ENCODE measurements at regions not wholly inside any gene's neighbourhood (a gene's known extent, or its start where the extent isn't known, plus 50 kb on each side); places are given as distances from the start of the nearest gene placed in this dataset.

DNA sequence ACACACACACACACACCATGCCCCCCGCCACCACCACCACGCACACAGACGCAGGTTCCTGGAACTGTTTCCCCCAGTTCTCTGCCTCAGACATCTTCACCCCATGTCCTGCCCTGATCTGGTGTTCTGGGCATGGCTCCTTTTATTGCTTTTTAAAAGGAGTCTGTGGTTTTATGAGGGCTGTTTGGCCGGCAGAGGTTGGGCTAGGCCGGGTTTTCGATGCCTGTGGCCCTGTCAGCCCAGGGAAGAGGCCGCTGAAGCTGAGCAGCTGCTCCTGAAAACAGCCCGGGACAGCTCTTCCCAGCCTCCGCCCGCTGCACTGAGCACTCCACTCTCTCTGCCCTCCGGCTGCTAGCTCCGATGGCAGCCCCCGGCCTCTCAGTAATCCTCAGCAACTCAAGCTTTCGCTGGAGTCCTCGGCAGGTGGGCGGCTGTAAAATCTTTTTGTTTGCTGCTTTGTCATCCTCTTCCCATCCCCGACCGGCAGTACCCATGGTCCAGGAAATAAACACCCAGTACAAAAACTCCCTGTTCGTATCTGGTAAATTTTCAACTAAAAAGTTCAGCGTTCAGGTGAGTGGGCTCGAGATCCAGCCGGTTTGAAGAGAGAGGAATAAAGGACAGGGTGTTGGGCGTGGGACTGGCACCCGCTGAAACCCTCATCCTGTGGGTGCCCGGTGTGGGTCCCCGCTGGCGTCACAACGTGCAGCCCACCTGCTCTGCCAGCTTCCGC lies 103.0 kb upstream of the ERCC6L2 start:
- H3K27ac ChIP-seq (ENCODE audit: low read depth, low read length) = no peak overlapping the region
- H3K9ac ChIP-seq (ENCODE audit: low read length) = peak overlapping the region; percentile 58
- H3K4me3 ChIP-seq (ENCODE audit: low read depth, low read length) = peak overlapping the region; percentile 36; the same call in 1 of the 2 replicates
- no peaks in the 10 kb centered on the region for H3K36me3 ChIP-seq (ENCODE audit: control insufficient read depth, insufficient read depth, low read length)
- peaks cover 41% of the 10 kb centered on the region for H3K4me1 ChIP-seq (ENCODE audit: control insufficient read depth, insufficient read depth, low read length)
- no peaks in the 10 kb centered on the region for H3K9me3 ChIP-seq (ENCODE audit: control insufficient read depth, insufficient read depth, low read depth, low read length)
- H3K27me3 ChIP-seq (ENCODE audit: control insufficient read depth, insufficient read depth, low read length) = no peaks in the 10 kb centered on the region

DNA sequence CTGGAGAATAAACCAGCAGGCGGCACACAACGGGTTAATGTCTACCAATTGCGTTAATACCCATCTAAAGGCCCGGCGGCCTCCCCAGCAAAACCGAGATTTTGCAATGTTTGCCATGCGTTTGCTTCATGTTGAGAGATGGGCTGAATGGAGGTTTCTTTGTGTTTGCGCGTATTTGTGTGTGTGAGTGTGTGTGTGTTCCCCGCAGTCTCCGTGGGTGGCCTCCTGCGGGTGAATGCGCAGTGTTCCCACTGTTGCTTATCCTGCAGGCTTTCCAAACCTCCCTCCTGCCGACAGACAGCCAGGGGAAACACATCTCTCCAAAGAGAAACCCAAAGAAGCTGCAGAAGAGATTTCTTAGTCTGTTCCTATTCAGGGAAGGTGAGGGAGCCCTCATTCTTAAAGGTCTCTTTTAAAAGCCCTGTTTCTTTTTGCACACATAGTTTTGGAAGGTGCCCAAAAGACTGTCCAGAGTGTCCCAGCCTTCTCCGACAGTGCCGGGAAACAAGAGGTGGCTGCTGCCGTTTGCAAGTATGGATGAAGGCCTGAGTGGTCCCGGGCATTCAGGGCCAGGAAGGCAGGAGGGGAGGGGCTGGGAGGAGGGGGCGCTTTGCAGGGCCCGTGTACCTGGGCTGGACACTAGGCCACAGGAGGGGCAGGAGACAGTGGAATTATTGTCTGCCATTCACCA lies 103.8 kb upstream of the ERCC6L2 start:
- H3K4me3 ChIP-seq (ENCODE audit: low read depth, low read length) = peak overlapping the region; percentile 36
- peaks cover 47% of the 10 kb centered on the region for H3K4me1 ChIP-seq (ENCODE audit: control insufficient read depth, insufficient read depth, low read length)
- no peak overlapping the region for H3K27ac ChIP-seq (ENCODE audit: low read depth, low read length)
- no peaks in the 10 kb centered on the region for H3K36me3 ChIP-seq (ENCODE audit: control insufficient read depth, insufficient read depth, low read length)
- H3K9me3 ChIP-seq (ENCODE audit: control insufficient read depth, insufficient read depth, low read depth, low read length) = no peaks in the 10 kb centered on the region
- H3K27me3 ChIP-seq (ENCODE audit: control insufficient read depth, insufficient read depth, low read length) = no peaks in the 10 kb centered on the region
- peak overlapping the region; percentile 58 for H3K9ac ChIP-seq (ENCODE audit: low read length)

DNA sequence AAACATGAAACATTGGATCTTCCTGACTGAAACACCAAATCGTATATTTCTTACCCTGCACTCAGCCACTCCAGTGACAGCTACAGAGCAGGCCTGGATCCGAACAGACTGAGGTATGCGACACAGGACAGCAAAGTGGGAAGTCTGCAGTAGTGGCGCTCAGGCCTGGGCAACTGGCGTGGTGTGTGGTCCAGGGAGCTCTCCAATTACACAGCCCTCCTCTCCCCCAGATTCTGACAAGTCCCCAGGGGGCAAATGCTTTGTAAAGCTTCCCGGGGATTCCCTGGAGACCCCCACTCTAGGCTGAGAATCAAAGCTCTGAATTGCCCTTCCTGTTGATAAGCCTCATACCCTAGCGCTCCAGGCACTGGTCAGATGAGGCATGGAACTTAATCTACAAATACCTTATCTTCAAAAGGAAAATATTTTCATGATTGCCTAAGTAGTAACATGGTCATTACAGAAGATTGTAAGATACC lies 104.8 kb upstream of the ERCC6L2 start:
- Histone ChIP-seq H3K27me3 (ENCODE audit: control insufficient read depth, insufficient read depth, low read length) (no peaks in the 10 kb centered on the region), H3K36me3 (ENCODE audit: control insufficient read depth, insufficient read depth, low read length) (no peaks in the 10 kb centered on the region), H3K27ac (ENCODE audit: low read depth, low read length) (no peak overlapping the region), H3K4me3 (ENCODE audit: low read depth, low read length) (peak overlapping the region; percentile 36; the same call in 1 of the 2 replicates), H3K9me3 (ENCODE audit: control insufficient read depth, insufficient read depth, low read depth, low read length) (no peaks in the 10 kb centered on the region), H3K9ac (ENCODE audit: low read length) (peak overlapping the region; percentile 29), H3K4me1 (ENCODE audit: control insufficient read depth, insufficient read depth, low read length) (peaks cover 57% of the 10 kb centered on the region)

- Histone ChIP-seq H3K4me3 (ENCODE audit: low read depth, low read length) (no peak overlapping the region; the same call in 1 of the 2 replicates), H3K36me3 (ENCODE audit: control insufficient read depth, insufficient read depth, low read length) (no peaks in the 10 kb centered on the region), H3K4me1 (ENCODE audit: control insufficient read depth, insufficient read depth, low read length) (peaks cover 62% of the 10 kb centered on the region), H3K9ac (ENCODE audit: low read length) (peak overlapping the region; percentile 29), H3K27me3 (ENCODE audit: control insufficient read depth, insufficient read depth, low read length) (no peaks in the 10 kb centered on the region), H3K27ac (ENCODE audit: low read depth, low read length) (no peak overlapping the region), H3K9me3 (ENCODE audit: control insufficient read depth, insufficient read depth, low read depth, low read length) (no peaks in the 10 kb centered on the region)
These were observed 105.5 kb upstream of the ERCC6L2 start for GRCh38 chr9:95769909-95770433.

- Histone ChIP-seq H3K4me1 (ENCODE audit: control insufficient read depth, insufficient read depth, low read length) (peaks cover 64% of the 10 kb centered on the region), H3K4me3 (ENCODE audit: low read depth, low read length) (no peak overlapping the region), H3K36me3 (ENCODE audit: control insufficient read depth, insufficient read depth, low read length) (no peaks in the 10 kb centered on the region), H3K9ac (ENCODE audit: low read length) (no peak overlapping the region), H3K27me3 (ENCODE audit: control insufficient read depth, insufficient read depth, low read length) (no peaks in the 10 kb centered on the region), H3K9me3 (ENCODE audit: control insufficient read depth, insufficient read depth, low read depth, low read length) (no peaks in the 10 kb centered on the region), H3K27ac (ENCODE audit: low read depth, low read length) (no peak overlapping the region)
These were observed 106.0 kb upstream of the ERCC6L2 start for GRCh38 chr9:95769473-95769872.

GRCh38 chr9:95766906-95767305 lies 108.6 kb upstream of the ERCC6L2 start:
- Histone ChIP-seq H3K9me3 (ENCODE audit: control insufficient read depth, insufficient read depth, low read depth, low read length) (no peaks in the 10 kb centered on the region), H3K9ac (ENCODE audit: low read length) (no peak overlapping the region), H3K36me3 (ENCODE audit: control insufficient read depth, insufficient read depth, low read length) (no peaks in the 10 kb centered on the region), H3K4me1 (ENCODE audit: control insufficient read depth, insufficient read depth, low read length) (peaks cover 54% of the 10 kb centered on the region), H3K27me3 (ENCODE audit: control insufficient read depth, insufficient read depth, low read length) (no peaks in the 10 kb centered on the region), H3K4me3 (ENCODE audit: low read depth, low read length) (no peak overlapping the region), H3K27ac (ENCODE audit: low read depth, low read length) (no peak overlapping the region)

- H3K4me1 ChIP-seq (ENCODE audit: control insufficient read depth, insufficient read depth, low read length) = peaks cover 33% of the 10 kb centered on the region
- no peaks in the 10 kb centered on the region for H3K9me3 ChIP-seq (ENCODE audit: control insufficient read depth, insufficient read depth, low read depth, low read length)
- H3K4me3 ChIP-seq (ENCODE audit: low read depth, low read length) = no peak overlapping the region
- no peaks in the 10 kb centered on the region for H3K27me3 ChIP-seq (ENCODE audit: control insufficient read depth, insufficient read depth, low read length)
- no peak overlapping the region for H3K27ac ChIP-seq (ENCODE audit: low read depth, low read length)
- no peaks in the 10 kb centered on the region for H3K36me3 ChIP-seq (ENCODE audit: control insufficient read depth, insufficient read depth, low read length)
- no peak overlapping the region for H3K9ac ChIP-seq (ENCODE audit: low read length)
These were observed 110.8 kb upstream of the ERCC6L2 start for GRCh38 chr9:95764533-95765319.

GRCh38 chr9:95763983-95764382 lies 111.5 kb upstream of the ERCC6L2 start:
- Histone ChIP-seq H3K9me3 (ENCODE audit: control insufficient read depth, insufficient read depth, low read depth, low read length) (no peaks in the 10 kb centered on the region), H3K4me1 (ENCODE audit: control insufficient read depth, insufficient read depth, low read length) (peaks cover 33% of the 10 kb centered on the region), H3K27me3 (ENCODE audit: control insufficient read depth, insufficient read depth, low read length) (no peaks in the 10 kb centered on the region), H3K27ac (ENCODE audit: low read depth, low read length) (no peak overlapping the region), H3K9ac (ENCODE audit: low read length) (no peak overlapping the region), H3K4me3 (ENCODE audit: low read depth, low read length) (no peak overlapping the region), H3K36me3 (ENCODE audit: control insufficient read depth, insufficient read depth, low read length) (no peaks in the 10 kb centered on the region)

DNA sequence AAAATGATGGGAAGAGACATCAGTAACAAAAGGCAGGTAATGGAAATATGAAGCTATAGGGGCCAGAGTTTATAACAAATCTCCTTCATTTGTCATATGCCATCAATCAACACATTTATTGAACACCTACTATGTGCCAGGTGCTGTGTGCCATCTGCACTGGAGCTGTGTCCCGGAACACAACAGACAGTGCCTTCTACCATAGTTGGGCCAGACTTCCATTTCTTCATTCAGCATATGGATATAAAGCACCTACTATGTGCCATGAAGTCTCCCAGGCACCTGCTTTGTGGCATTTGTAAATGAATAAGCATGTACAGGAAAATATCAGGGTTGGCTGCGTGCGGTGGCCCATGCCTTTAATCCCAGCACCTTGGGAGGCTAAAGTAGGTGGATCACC lies 112.5 kb upstream of the ERCC6L2 start:
- Histone ChIP-seq H3K27ac (ENCODE audit: low read depth, low read length) (no peak overlapping the region), H3K4me3 (ENCODE audit: low read depth, low read length) (no peak overlapping the region), H3K9me3 (ENCODE audit: control insufficient read depth, insufficient read depth, low read depth, low read length) (no peaks in the 10 kb centered on the region), H3K36me3 (ENCODE audit: control insufficient read depth, insufficient read depth, low read length) (no peaks in the 10 kb centered on the region), H3K9ac (ENCODE audit: low read length) (no peak overlapping the region), H3K27me3 (ENCODE audit: control insufficient read depth, insufficient read depth, low read length) (no peaks in the 10 kb centered on the region), H3K4me1 (ENCODE audit: control insufficient read depth, insufficient read depth, low read length) (peaks cover 33% of the 10 kb centered on the region)

GRCh38 chr9:95762322-95762721 lies 113.2 kb upstream of the ERCC6L2 start:
- H3K27ac ChIP-seq (ENCODE audit: low read depth, low read length) = no peak overlapping the region
- no peak overlapping the region for H3K4me3 ChIP-seq (ENCODE audit: low read depth, low read length)
- no peak overlapping the region for H3K9ac ChIP-seq (ENCODE audit: low read length)
- H3K9me3 ChIP-seq (ENCODE audit: control insufficient read depth, insufficient read depth, low read depth, low read length) = no peaks in the 10 kb centered on the region
- H3K27me3 ChIP-seq (ENCODE audit: control insufficient read depth, insufficient read depth, low read length) = no peaks in the 10 kb centered on the region
- H3K36me3 ChIP-seq (ENCODE audit: control insufficient read depth, insufficient read depth, low read length) = no peaks in the 10 kb centered on the region
- peaks cover 35% of the 10 kb centered on the region for H3K4me1 ChIP-seq (ENCODE audit: control insufficient read depth, insufficient read depth, low read length)
